ENCODE measurements at regions not wholly inside any gene's neighbourhood (a gene's known extent, or its start where the extent isn't known, plus 50 kb on each side); places are given as distances from the start of the nearest gene placed in this dataset.

DNA sequence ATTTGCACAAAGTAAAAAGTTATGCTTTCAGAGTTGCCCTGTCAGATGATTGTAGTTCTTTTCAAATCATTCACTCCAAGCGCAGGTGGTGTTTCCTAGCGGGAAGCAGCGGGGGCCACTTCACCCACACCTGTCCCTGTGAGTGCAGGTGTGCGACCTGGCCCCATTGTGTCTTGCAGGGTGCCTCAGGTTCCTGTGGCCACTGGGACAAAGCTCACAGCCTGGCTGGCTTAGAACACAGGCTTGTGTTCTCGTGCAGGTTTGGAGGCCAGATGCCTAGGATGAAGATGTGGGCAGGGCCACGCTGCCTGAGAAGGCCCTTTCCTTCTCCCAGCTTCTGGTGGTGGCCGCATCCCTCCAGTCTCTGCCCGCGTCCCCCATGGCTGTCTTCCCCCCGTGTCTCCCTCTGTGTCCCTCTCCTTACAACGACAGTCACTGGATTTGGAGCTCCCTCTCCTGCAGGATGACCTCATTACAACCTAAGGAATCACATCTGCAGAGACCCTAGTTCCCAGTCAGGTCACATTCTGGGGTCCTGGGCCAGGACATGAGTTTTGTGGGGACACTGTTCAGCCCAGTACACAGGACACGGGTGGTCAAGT, 90.5 kb downstream of the NPIPB11 start:
- TF ChIP-seq, protein P1, sequence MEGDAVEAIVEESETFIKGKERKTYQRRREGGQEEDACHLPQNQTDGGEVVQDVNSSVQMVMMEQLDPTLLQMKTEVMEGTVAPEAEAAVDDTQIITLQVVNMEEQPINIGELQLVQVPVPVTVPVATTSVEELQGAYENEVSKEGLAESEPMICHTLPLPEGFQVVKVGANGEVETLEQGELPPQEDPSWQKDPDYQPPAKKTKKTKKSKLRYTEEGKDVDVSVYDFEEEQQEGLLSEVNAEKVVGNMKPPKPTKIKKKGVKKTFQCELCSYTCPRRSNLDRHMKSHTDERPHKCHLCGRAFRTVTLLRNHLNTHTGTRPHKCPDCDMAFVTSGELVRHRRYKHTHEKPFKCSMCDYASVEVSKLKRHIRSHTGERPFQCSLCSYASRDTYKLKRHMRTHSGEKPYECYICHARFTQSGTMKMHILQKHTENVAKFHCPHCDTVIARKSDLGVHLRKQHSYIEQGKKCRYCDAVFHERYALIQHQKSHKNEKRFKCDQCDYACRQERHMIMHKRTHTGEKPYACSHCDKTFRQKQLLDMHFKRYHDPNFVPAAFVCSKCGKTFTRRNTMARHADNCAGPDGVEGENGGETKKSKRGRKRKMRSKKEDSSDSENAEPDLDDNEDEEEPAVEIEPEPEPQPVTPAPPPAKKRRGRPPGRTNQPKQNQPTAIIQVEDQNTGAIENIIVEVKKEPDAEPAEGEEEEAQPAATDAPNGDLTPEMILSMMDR (IDR thresholded peaks at IDR 0.05 in 2 of 3, conservative IDR thresholded peaks at IDR 0.05 in 1 of 3; ENCODE audit: insufficient read depth in 2 of 3, low read depth in 1 of 3, low read length in 3 of 3), result peak; percentile 46 to 56 (median 48); a peak in 5 of 6 replicates
- TF ChIP-seq FOXK2 (conservative IDR thresholded peaks at IDR 0.05 in 1 of 2, IDR thresholded peaks at IDR 0.05 in 1 of 2; ENCODE audit: low read depth in 2 of 2) (no peak), YY1 (IDR thresholded peaks at IDR 0.05; ENCODE audit: borderline replicate concordance in 1 of 3, control insufficient read depth in 1 of 3, extremely low read depth in 1 of 3, insufficient read depth in 3 of 3, insufficient read length in 1 of 3, insufficient replicate concordance in 2 of 3, low read depth in 1 of 3, low read length in 2 of 3) (no peak), EZH2 (IDR thresholded peaks at IDR 0.05; ENCODE audit: borderline replicate concordance, low read depth, low read length) (no peak), POLR2A (conservative IDR thresholded peaks at IDR 0.05) (no peak), ZFP1 (CRISPR knock-in tag; IDR thresholded peaks at IDR 0.05) (no peak), TAF1 (IDR thresholded peaks at IDR 0.05; ENCODE audit: control insufficient read depth, extremely low read depth, insufficient read depth, low read length, severe bottlenecking) (no peak)
- TF ChIP-seq, protein P2, sequence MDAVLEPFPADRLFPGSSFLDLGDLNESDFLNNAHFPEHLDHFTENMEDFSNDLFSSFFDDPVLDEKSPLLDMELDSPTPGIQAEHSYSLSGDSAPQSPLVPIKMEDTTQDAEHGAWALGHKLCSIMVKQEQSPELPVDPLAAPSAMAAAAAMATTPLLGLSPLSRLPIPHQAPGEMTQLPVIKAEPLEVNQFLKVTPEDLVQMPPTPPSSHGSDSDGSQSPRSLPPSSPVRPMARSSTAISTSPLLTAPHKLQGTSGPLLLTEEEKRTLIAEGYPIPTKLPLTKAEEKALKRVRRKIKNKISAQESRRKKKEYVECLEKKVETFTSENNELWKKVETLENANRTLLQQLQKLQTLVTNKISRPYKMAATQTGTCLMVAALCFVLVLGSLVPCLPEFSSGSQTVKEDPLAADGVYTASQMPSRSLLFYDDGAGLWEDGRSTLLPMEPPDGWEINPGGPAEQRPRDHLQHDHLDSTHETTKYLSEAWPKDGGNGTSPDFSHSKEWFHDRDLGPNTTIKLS (IDR thresholded peaks at IDR 0.05; ENCODE audit: borderline replicate concordance, low read depth), result no peak

Measured in K562 (cell line).